ENCODE measurements at regions not wholly inside any gene's neighbourhood (a gene's known extent, or its start where the extent isn't known, plus 50 kb on each side); places are given as distances from the start of the nearest gene placed in this dataset.

GRCh38 chr9:134983506-134984371 is 66.0 kb upstream of the FCN1 start:
- Mint-ChIP-seq H3K9me3 (peaks cover 34% of the 10 kb centered on the region), H3K27me3 (ENCODE audit: low read depth) (peaks cover 44% of the 10 kb centered on the region), H3K4me3 (no peak overlapping the region), H3K4me1 (no peaks in the 10 kb centered on the region), H3K27ac (no peak overlapping the region), H3K36me3 (ENCODE audit: low read depth) (no peaks in the 10 kb centered on the region)
- TF ChIP-seq CTCF (IDR thresholded peaks at IDR 0.05; ENCODE audit: unreplicated experiment in 3 of 3) = no peak

DNA sequence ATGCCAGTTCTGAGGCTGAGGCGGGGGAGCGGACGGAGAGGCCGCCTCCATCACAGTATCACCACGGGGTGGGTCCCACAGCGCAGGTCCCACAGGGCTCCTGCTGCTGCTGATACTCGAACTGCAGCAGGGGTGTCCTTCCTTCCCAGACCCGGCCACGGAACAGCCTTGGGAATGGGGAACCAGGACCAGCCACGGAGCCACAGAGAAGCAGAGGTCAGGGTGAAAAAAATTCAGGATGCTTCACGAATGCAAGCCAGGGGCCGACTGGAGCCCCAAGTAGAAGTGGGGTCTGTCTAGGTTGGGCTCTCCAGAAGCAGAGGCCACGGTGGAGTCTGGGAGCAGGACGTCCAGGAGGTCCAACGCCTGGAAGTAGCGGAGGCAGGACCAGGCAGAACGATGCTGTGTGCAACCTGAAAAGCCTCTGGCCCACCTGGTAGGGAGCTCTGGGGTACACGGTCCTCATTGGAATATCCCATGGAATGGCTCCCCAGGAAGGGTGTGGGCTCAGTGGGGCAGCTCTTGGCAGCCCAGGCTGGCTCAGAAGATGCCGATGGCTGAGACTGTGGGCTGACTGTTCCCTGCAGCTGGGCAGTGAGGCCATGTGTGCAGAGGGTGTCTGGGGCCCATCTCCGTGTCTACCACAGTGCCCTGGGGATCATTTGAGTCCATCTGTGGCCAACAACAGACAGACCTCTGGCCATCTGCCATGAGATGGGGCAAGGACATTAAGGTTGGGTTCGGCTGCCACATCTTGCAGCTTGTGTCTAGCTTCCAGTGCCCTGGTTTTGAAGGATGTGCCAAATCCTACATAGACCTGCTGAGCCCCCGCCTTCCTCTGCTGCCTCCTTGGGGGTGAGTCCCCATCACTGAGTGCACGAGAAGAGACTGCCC is 66.9 kb upstream of the FCN1 start:
- no peak overlapping the region for H3K27ac Mint-ChIP-seq
- no peak for TF ChIP-seq CTCF (IDR thresholded peaks at IDR 0.05; ENCODE audit: unreplicated experiment in 3 of 3)
- H3K36me3 Mint-ChIP-seq (ENCODE audit: low read depth) = no peaks in the 10 kb centered on the region
- H3K27me3 Mint-ChIP-seq (ENCODE audit: low read depth) = peaks cover 47% of the 10 kb centered on the region
- H3K4me1 Mint-ChIP-seq = no peaks in the 10 kb centered on the region
- H3K4me3 Mint-ChIP-seq = no peak overlapping the region
- H3K9me3 Mint-ChIP-seq = peaks cover 34% of the 10 kb centered on the region

- peaks cover 44% of the 10 kb centered on the region for H3K27me3 Mint-ChIP-seq (ENCODE audit: low read depth)
- TF ChIP-seq CTCF (IDR thresholded peaks at IDR 0.05; ENCODE audit: unreplicated experiment in 3 of 3) = no peak
- no peaks in the 10 kb centered on the region for H3K4me1 Mint-ChIP-seq
- no peaks in the 10 kb centered on the region for H3K36me3 Mint-ChIP-seq (ENCODE audit: low read depth)
- peaks cover 38% of the 10 kb centered on the region for H3K9me3 Mint-ChIP-seq
- no peak overlapping the region for H3K27ac Mint-ChIP-seq
- no peak overlapping the region for H3K4me3 Mint-ChIP-seq
Measured at GRCh38 chr9:134985451-134985850, 67.7 kb upstream of the FCN1 start.

GRCh38 chr9:134986957-134987356 is 69.2 kb upstream of the FCN1 start:
- no peak overlapping the region for H3K4me3 Mint-ChIP-seq
- peaks cover 41% of the 10 kb centered on the region for H3K27me3 Mint-ChIP-seq (ENCODE audit: low read depth)
- no peaks in the 10 kb centered on the region for H3K36me3 Mint-ChIP-seq (ENCODE audit: low read depth)
- no peak overlapping the region for H3K27ac Mint-ChIP-seq
- no peak for TF ChIP-seq CTCF (IDR thresholded peaks at IDR 0.05; ENCODE audit: unreplicated experiment in 3 of 3)
- H3K4me1 Mint-ChIP-seq = no peaks in the 10 kb centered on the region
- H3K9me3 Mint-ChIP-seq = peaks cover 39% of the 10 kb centered on the region

DNA sequence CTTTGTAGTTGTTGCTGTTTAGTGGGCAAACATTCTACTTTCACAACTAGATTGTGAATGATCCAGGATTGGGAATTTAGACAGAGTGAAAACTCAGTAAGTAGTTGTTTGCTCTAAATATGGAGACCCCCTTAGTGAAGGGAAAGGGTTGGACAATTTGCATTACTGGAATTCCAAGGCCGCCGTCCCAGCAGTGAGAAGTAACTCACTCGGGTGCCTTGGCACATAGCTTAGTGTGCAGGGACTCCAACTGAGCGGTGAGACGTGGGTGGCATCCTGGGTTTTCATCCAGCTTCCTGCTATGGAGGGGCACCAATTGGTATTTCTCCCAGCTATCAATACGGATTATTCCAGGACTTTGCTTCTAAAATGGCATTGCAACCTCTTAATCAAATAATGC is 69.7 kb upstream of the FCN1 start:
- Mint-ChIP-seq H3K4me3 (no peak overlapping the region), H3K27ac (no peak overlapping the region), H3K4me1 (no peaks in the 10 kb centered on the region), H3K9me3 (peaks cover 39% of the 10 kb centered on the region), H3K36me3 (ENCODE audit: low read depth) (no peaks in the 10 kb centered on the region), H3K27me3 (ENCODE audit: low read depth) (peaks cover 38% of the 10 kb centered on the region)
- TF ChIP-seq CTCF (IDR thresholded peaks at IDR 0.05; ENCODE audit: unreplicated experiment in 3 of 3) = no peak

Measured in nephron (organoid).